ENCODE measurements at regions not wholly inside any gene's neighbourhood (a gene's known extent, or its start where the extent isn't known, plus 50 kb on each side); places are given as distances from the start of the nearest gene placed in this dataset.

GRCh38 chrX:10381193-10381592 lies 224.4 kb downstream of the CLCN4 start:
- Histone ChIP-seq H3K4me3 (replicated peaks in 1 of 4; ENCODE audit: control extremely low read depth in 1 of 4, insufficient read depth in 1 of 4, low read depth in 3 of 4, low read length in 4 of 4) (no peak overlapping the region), H3K9ac (ENCODE audit: insufficient read depth, low read length) (no peak overlapping the region), H3K9me3 (ENCODE audit: control insufficient read depth, insufficient read depth, low read depth, low read length) (no peaks in the 10 kb centered on the region), H4K20me1 (ENCODE audit: control insufficient read depth, extremely low read depth, insufficient read depth, low read length) (no peaks in the 10 kb centered on the region), H3K4me2 (ENCODE audit: extremely low read depth, insufficient read depth, low read length) (no peak overlapping the region), H3K79me2 (ENCODE audit: control insufficient read depth, insufficient read depth, low read length) (no peaks in the 10 kb centered on the region), H3K27me3 (ENCODE audit: control insufficient read depth, insufficient read depth, low read length) (no peaks in the 10 kb centered on the region), H3K36me3 (ENCODE audit: control insufficient read depth, insufficient read depth, low read length) (no peaks in the 10 kb centered on the region), H2AFZ (ENCODE audit: low read length) (no peak overlapping the region), H3K27ac (ENCODE audit: insufficient read depth, low read length) (no peak overlapping the region), H3K4me1 (ENCODE audit: control insufficient read depth, extremely low read depth, insufficient read depth, low read length) (no peaks in the 10 kb centered on the region)
- peak in 1 of 2 donors; percentile 11 for DNase-seq (ENCODE audit: low read depth in 2 of 2)
- TF ChIP-seq, protein P1, sequence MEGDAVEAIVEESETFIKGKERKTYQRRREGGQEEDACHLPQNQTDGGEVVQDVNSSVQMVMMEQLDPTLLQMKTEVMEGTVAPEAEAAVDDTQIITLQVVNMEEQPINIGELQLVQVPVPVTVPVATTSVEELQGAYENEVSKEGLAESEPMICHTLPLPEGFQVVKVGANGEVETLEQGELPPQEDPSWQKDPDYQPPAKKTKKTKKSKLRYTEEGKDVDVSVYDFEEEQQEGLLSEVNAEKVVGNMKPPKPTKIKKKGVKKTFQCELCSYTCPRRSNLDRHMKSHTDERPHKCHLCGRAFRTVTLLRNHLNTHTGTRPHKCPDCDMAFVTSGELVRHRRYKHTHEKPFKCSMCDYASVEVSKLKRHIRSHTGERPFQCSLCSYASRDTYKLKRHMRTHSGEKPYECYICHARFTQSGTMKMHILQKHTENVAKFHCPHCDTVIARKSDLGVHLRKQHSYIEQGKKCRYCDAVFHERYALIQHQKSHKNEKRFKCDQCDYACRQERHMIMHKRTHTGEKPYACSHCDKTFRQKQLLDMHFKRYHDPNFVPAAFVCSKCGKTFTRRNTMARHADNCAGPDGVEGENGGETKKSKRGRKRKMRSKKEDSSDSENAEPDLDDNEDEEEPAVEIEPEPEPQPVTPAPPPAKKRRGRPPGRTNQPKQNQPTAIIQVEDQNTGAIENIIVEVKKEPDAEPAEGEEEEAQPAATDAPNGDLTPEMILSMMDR (conservative IDR thresholded peaks at IDR 0.05 in 1 of 2, IDR thresholded peaks at IDR 0.05 in 1 of 2; ENCODE audit: low read depth in 1 of 2, low read length in 2 of 2): no peak
- no peak for TF ChIP-seq EZH2 (IDR thresholded peaks at IDR 0.05; ENCODE audit: low read length, missing control alignments)

GRCh38 chrX:10387011-10387410 lies 230.2 kb downstream of the CLCN4 start:
- H3K36me3 ChIP-seq (ENCODE audit: control insufficient read depth, insufficient read depth, low read length): no peaks in the 10 kb centered on the region
- no peak overlapping the region for H3K4me2 ChIP-seq (ENCODE audit: extremely low read depth, insufficient read depth, low read length)
- peak; percentile 35 to 37 for DNase-seq (ENCODE audit: low read depth in 2 of 2)
- H4K20me1 ChIP-seq (ENCODE audit: control insufficient read depth, extremely low read depth, insufficient read depth, low read length): no peaks in the 10 kb centered on the region
- no peak overlapping the region for H2AFZ ChIP-seq (ENCODE audit: low read length)
- no peak overlapping the region for H3K4me3 ChIP-seq (replicated peaks in 1 of 4; ENCODE audit: control extremely low read depth in 1 of 4, insufficient read depth in 1 of 4, low read depth in 3 of 4, low read length in 4 of 4)
- H3K79me2 ChIP-seq (ENCODE audit: control insufficient read depth, insufficient read depth, low read length): no peaks in the 10 kb centered on the region
- H3K27me3 ChIP-seq (ENCODE audit: control insufficient read depth, insufficient read depth, low read length): no peaks in the 10 kb centered on the region
- no peak overlapping the region for H3K9ac ChIP-seq (ENCODE audit: insufficient read depth, low read length)
- H3K9me3 ChIP-seq (ENCODE audit: control insufficient read depth, insufficient read depth, low read depth, low read length): no peaks in the 10 kb centered on the region
- no peak overlapping the region for H3K27ac ChIP-seq (ENCODE audit: insufficient read depth, low read length)
- TF ChIP-seq, protein P1 (conservative IDR thresholded peaks at IDR 0.05 in 1 of 2, IDR thresholded peaks at IDR 0.05 in 1 of 2; ENCODE audit: low read depth in 1 of 2, low read length in 2 of 2): no peak
- TF ChIP-seq EZH2 (IDR thresholded peaks at IDR 0.05; ENCODE audit: low read length, missing control alignments): no peak
- H3K4me1 ChIP-seq (ENCODE audit: control insufficient read depth, extremely low read depth, insufficient read depth, low read length): no peaks in the 10 kb centered on the region

DNA sequence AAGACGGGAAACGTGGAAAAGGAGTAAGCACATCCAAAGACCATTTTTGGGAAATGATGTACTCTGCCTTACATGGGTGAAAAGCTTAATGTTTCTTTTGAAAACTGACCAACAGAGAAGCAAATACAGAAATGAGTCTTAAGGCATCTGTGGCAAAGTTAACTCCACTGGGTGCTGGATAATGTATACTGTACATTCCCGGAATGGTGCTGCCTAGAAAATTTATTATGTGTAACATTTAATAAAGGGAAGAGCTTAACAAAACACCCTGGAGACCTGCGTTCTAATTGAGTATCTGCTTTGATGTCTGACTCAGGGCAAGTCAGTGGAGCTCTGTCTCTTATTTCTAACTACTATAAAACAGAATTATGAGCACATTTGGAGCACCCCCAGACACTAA lies 230.2 kb downstream of the MID1 start:
- Histone ChIP-seq H3K36me3 (ENCODE audit: control insufficient read depth, insufficient read depth, low read length) (no peaks in the 10 kb centered on the region), H3K9ac (ENCODE audit: insufficient read depth, low read length) (no peak overlapping the region), H3K4me3 (replicated peaks in 1 of 4; ENCODE audit: control extremely low read depth in 1 of 4, insufficient read depth in 1 of 4, low read depth in 3 of 4, low read length in 4 of 4) (no peak overlapping the region), H3K79me2 (ENCODE audit: control insufficient read depth, insufficient read depth, low read length) (no peaks in the 10 kb centered on the region), H3K27me3 (ENCODE audit: control insufficient read depth, insufficient read depth, low read length) (no peaks in the 10 kb centered on the region), H3K4me1 (ENCODE audit: control insufficient read depth, extremely low read depth, insufficient read depth, low read length) (no peaks in the 10 kb centered on the region), H3K27ac (ENCODE audit: insufficient read depth, low read length) (no peak overlapping the region), H2AFZ (ENCODE audit: low read length) (no peak overlapping the region), H3K9me3 (ENCODE audit: control insufficient read depth, insufficient read depth, low read depth, low read length) (no peaks in the 10 kb centered on the region), H4K20me1 (ENCODE audit: control insufficient read depth, extremely low read depth, insufficient read depth, low read length) (no peaks in the 10 kb centered on the region), H3K4me2 (ENCODE audit: extremely low read depth, insufficient read depth, low read length) (no peak overlapping the region)
- TF ChIP-seq, protein P1 (conservative IDR thresholded peaks at IDR 0.05 in 1 of 2, IDR thresholded peaks at IDR 0.05 in 1 of 2; ENCODE audit: low read depth in 1 of 2, low read length in 2 of 2): no peak
- TF ChIP-seq EZH2 (IDR thresholded peaks at IDR 0.05; ENCODE audit: low read length, missing control alignments): no peak
- no peak for DNase-seq (ENCODE audit: low read depth in 2 of 2)
